ENCODE measurements at regions not wholly inside any gene's neighbourhood (a gene's known extent, or its start where the extent isn't known, plus 50 kb on each side); places are given as distances from the start of the nearest gene placed in this dataset.

DNA sequence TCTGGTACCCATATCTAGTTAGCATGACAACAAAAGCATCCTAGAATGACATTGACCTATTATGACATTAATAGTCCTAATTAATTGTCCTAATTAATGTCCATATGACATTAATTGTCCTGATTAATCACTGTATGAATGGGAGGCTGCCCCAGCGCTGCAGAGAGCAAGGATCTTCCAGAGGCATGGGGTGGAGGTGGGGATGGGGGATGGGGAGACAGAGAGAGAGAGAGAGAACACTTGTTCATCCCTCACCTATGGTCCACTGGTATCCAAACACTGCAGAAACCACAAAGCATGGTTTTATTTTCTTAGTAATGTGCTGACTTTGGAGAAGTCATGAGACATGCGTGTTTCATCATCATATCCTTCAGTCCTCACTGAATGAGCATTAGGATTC is 235.1 kb downstream of the FNDC1 start:
- no peak overlapping the region for H3K4me2 ChIP-seq (replicated peaks; ENCODE audit: low read depth, low read length, poor library complexity, severe bottlenecking)
- no peak overlapping the region for H2AFZ ChIP-seq (ENCODE audit: insufficient read depth, low read depth, low read length, poor library complexity, severe bottlenecking)
- CTCF ChIA-PET, result no interaction called here
- peaks cover 0 to 2% (median 0%) of the 10 kb centered on the region in 4 experiments for H3K27me3 ChIP-seq (replicated peaks in 1 of 4; ENCODE audit: control extremely low read depth in 1 of 4, control insufficient read depth in 3 of 4, insufficient read depth in 4 of 4, low read length in 3 of 4)
- Mint-ChIP-seq H3K4me3 (no peak overlapping the region), H3K27ac (no peak overlapping the region), H3K27me3 (peaks cover 10% of the 10 kb centered on the region), H3K4me1 (no peaks in the 10 kb centered on the region), H3K9me3 (ENCODE audit: insufficient read depth) (peaks cover 6% of the 10 kb centered on the region)
- H3K4me3 ChIP-seq (ENCODE audit: control extremely low read depth in 1 of 5, extremely low read depth in 1 of 5, insufficient read depth in 1 of 5, low read depth in 2 of 5, low read length in 4 of 5), result no peak overlapping the region
- ATAC-seq (ENCODE audit: low read depth), result no peak
- intact Hi-C loops (cut with micrococcal nuclease), result no loop called here
- no peaks in the 10 kb centered on the region for H3K4me1 ChIP-seq (ENCODE audit: control insufficient read depth in 2 of 2, insufficient read depth in 2 of 2, low read length in 2 of 2)
- no peaks in the 10 kb centered on the region for H4K20me1 ChIP-seq (ENCODE audit: control insufficient read depth, insufficient read depth, low read length, poor library complexity, severe bottlenecking)
- H3K79me2 ChIP-seq (ENCODE audit: control insufficient read depth, insufficient read depth, low read length), result no peaks in the 10 kb centered on the region
- peaks cover 0 to 18% (median 0%) of the 10 kb centered on the region in 3 donors for H3K9me3 ChIP-seq (ENCODE audit: control extremely low read depth in 1 of 3, control insufficient read depth in 2 of 3, insufficient read depth in 1 of 3, low read length in 2 of 3)
- H3K27ac ChIP-seq (ENCODE audit: low read length in 2 of 2), result no peak overlapping the region
- WGBS (ENCODE audit: insufficient coverage), result no CpG with 5 or more reads among the region's 2 CpGs
- H3K36me3 ChIP-seq (replicated peaks in 1 of 2; ENCODE audit: control extremely low read depth in 1 of 2, control insufficient read depth in 1 of 2, extremely low read depth in 1 of 2, insufficient read depth in 2 of 2, low read length in 1 of 2), result no peaks in the 10 kb centered on the region
- TF ChIP-seq, protein P1, sequence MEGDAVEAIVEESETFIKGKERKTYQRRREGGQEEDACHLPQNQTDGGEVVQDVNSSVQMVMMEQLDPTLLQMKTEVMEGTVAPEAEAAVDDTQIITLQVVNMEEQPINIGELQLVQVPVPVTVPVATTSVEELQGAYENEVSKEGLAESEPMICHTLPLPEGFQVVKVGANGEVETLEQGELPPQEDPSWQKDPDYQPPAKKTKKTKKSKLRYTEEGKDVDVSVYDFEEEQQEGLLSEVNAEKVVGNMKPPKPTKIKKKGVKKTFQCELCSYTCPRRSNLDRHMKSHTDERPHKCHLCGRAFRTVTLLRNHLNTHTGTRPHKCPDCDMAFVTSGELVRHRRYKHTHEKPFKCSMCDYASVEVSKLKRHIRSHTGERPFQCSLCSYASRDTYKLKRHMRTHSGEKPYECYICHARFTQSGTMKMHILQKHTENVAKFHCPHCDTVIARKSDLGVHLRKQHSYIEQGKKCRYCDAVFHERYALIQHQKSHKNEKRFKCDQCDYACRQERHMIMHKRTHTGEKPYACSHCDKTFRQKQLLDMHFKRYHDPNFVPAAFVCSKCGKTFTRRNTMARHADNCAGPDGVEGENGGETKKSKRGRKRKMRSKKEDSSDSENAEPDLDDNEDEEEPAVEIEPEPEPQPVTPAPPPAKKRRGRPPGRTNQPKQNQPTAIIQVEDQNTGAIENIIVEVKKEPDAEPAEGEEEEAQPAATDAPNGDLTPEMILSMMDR (IDR thresholded peaks at IDR 0.05), result no peak
- TF ChIP-seq EZH2 (IDR thresholded peaks at IDR 0.05; ENCODE audit: borderline replicate concordance, insufficient read depth, low read depth, low read length, poor library complexity, severe bottlenecking), result no peak
- DNase-seq, result no peak
- POLR2A ChIA-PET, result no interaction called here
- no peak overlapping the region for H3K9ac ChIP-seq (ENCODE audit: low read length)

DNA sequence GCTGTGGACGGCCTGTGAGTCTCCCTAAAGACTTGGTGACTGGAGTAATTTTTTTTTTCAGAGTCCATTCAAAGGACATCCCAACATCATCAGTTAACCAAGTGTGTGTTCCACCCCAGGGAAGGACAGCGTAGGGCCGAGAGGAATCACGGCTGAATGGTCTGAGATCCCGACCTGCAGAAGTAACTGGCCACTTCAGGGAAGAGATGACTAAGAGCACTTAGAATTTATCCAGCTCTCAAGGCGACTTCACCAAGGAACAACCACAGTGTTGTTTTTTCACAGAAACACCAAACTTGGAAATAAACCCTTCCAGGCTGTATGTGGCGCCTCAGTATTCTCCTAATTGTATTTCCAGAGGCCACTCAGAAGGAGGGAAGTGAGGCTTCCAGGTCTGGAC is 231.6 kb downstream of the FNDC1 start:
- H3K79me2 ChIP-seq (ENCODE audit: control insufficient read depth, insufficient read depth, low read length), result no peaks in the 10 kb centered on the region
- ChIA-PET POLR2A (no interaction called here), CTCF (no interaction called here)
- no peak overlapping the region for H3K4me2 ChIP-seq (replicated peaks; ENCODE audit: low read depth, low read length, poor library complexity, severe bottlenecking)
- ATAC-seq (ENCODE audit: low read depth) (no peak), DNase-seq (no peak)
- Mint-ChIP-seq H3K27me3 (peaks cover 12% of the 10 kb centered on the region), H3K4me1 (no peaks in the 10 kb centered on the region), H3K9me3 (ENCODE audit: insufficient read depth) (peaks cover 3% of the 10 kb centered on the region), H3K4me3 (no peak overlapping the region), H3K27ac (no peak overlapping the region)
- no peaks in the 10 kb centered on the region for H3K36me3 ChIP-seq (replicated peaks in 1 of 2; ENCODE audit: control extremely low read depth in 1 of 2, control insufficient read depth in 1 of 2, extremely low read depth in 1 of 2, insufficient read depth in 2 of 2, low read length in 1 of 2)
- no peak for TF ChIP-seq EZH2 (IDR thresholded peaks at IDR 0.05; ENCODE audit: borderline replicate concordance, insufficient read depth, low read depth, low read length, poor library complexity, severe bottlenecking)
- TF ChIP-seq, protein P1 (IDR thresholded peaks at IDR 0.05), result no peak
- peaks cover 0 to 15% (median 0%) of the 10 kb centered on the region in 3 donors for H3K9me3 ChIP-seq (ENCODE audit: control extremely low read depth in 1 of 3, control insufficient read depth in 2 of 3, insufficient read depth in 1 of 3, low read length in 2 of 3)
- 88% methylated on average over 5 of the region's 7 CpGs for WGBS (ENCODE audit: insufficient coverage)
- H2AFZ ChIP-seq (ENCODE audit: insufficient read depth, low read depth, low read length, poor library complexity, severe bottlenecking), result no peak overlapping the region
- intact Hi-C loops (cut with micrococcal nuclease), result no loop called here
- no peak overlapping the region for H3K9ac ChIP-seq (ENCODE audit: low read length)
- H3K4me1 ChIP-seq (ENCODE audit: control insufficient read depth in 2 of 2, insufficient read depth in 2 of 2, low read length in 2 of 2), result no peaks in the 10 kb centered on the region
- H3K27me3 ChIP-seq (replicated peaks in 1 of 4; ENCODE audit: control extremely low read depth in 1 of 4, control insufficient read depth in 3 of 4, insufficient read depth in 4 of 4, low read length in 3 of 4), result peaks cover 0 to 2% (median 0%) of the 10 kb centered on the region in 4 experiments
- H3K27ac ChIP-seq (ENCODE audit: low read length in 2 of 2), result no peak overlapping the region
- H4K20me1 ChIP-seq (ENCODE audit: control insufficient read depth, insufficient read depth, low read length, poor library complexity, severe bottlenecking), result no peaks in the 10 kb centered on the region
- H3K4me3 ChIP-seq (ENCODE audit: control extremely low read depth in 1 of 5, extremely low read depth in 1 of 5, insufficient read depth in 1 of 5, low read depth in 2 of 5, low read length in 4 of 5), result no peak overlapping the region

Measured in B cell (primary cell).